ENCODE measurements at regions not wholly inside any gene's neighbourhood (a gene's known extent, or its start where the extent isn't known, plus 50 kb on each side); places are given as distances from the start of the nearest gene placed in this dataset.

- Histone ChIP-seq H3K4me1 (ENCODE audit: control insufficient read depth, insufficient read depth, low read length) (peaks cover 3% of the 10 kb centered on the region; the same call in 1 of the 2 replicates), H3K4me3 (ENCODE audit: low read depth, low read length) (no peak overlapping the region), H3K36me3 (ENCODE audit: control insufficient read depth, insufficient read depth, low read length) (no peaks in the 10 kb centered on the region), H3K9me3 (ENCODE audit: control insufficient read depth, insufficient read depth, low read depth, low read length) (no peaks in the 10 kb centered on the region), H3K9ac (ENCODE audit: low read length) (no peak overlapping the region), H3K27ac (ENCODE audit: low read depth, low read length) (no peak overlapping the region), H3K27me3 (ENCODE audit: control insufficient read depth, insufficient read depth, low read length) (no peaks in the 10 kb centered on the region; the same call in 1 of the 2 replicates)
These were observed 281.3 kb downstream of the IDS start for GRCh38 chrX:149223854-149224253.

- Histone ChIP-seq H3K27ac (ENCODE audit: low read depth, low read length) (no peak overlapping the region), H3K36me3 (ENCODE audit: control insufficient read depth, insufficient read depth, low read length) (no peaks in the 10 kb centered on the region), H3K27me3 (ENCODE audit: control insufficient read depth, insufficient read depth, low read length) (no peaks in the 10 kb centered on the region; the same call in 1 of the 2 replicates), H3K9ac (ENCODE audit: low read length) (no peak overlapping the region), H3K9me3 (ENCODE audit: control insufficient read depth, insufficient read depth, low read depth, low read length) (peaks cover 9% of the 10 kb centered on the region; the same call in 1 of the 2 replicates), H3K4me1 (ENCODE audit: control insufficient read depth, insufficient read depth, low read length) (peaks cover 3% of the 10 kb centered on the region; the same call in 1 of the 2 replicates), H3K4me3 (ENCODE audit: low read depth, low read length) (no peak overlapping the region)
These were observed 283.1 kb downstream of the IDS start for GRCh38 chrX:149222040-149222439.

GRCh38 chrX:149221230-149221629, 283.9 kb downstream of the IDS start:
- no peak overlapping the region for H3K4me3 ChIP-seq (ENCODE audit: low read depth, low read length)
- no peak overlapping the region for H3K27ac ChIP-seq (ENCODE audit: low read depth, low read length)
- H3K27me3 ChIP-seq (ENCODE audit: control insufficient read depth, insufficient read depth, low read length): no peaks in the 10 kb centered on the region; the same call in 1 of the 2 replicates
- H3K9me3 ChIP-seq (ENCODE audit: control insufficient read depth, insufficient read depth, low read depth, low read length): peaks cover 13% of the 10 kb centered on the region; the same call in 1 of the 2 replicates
- H3K9ac ChIP-seq (ENCODE audit: low read length): no peak overlapping the region
- H3K36me3 ChIP-seq (ENCODE audit: control insufficient read depth, insufficient read depth, low read length): no peaks in the 10 kb centered on the region
- peaks cover 3% of the 10 kb centered on the region; the same call in 1 of the 2 replicates for H3K4me1 ChIP-seq (ENCODE audit: control insufficient read depth, insufficient read depth, low read length)

- Histone ChIP-seq H3K4me3 (ENCODE audit: low read depth, low read length) (no peak overlapping the region), H3K27me3 (ENCODE audit: control insufficient read depth, insufficient read depth, low read length) (peaks cover 4% of the 10 kb centered on the region; the same call in 1 of the 2 replicates), H3K9me3 (ENCODE audit: control insufficient read depth, insufficient read depth, low read depth, low read length) (peaks cover 16% of the 10 kb centered on the region; the same call in 1 of the 2 replicates), H3K9ac (ENCODE audit: low read length) (no peak overlapping the region), H3K36me3 (ENCODE audit: control insufficient read depth, insufficient read depth, low read length) (no peaks in the 10 kb centered on the region), H3K4me1 (ENCODE audit: control insufficient read depth, insufficient read depth, low read length) (no peaks in the 10 kb centered on the region), H3K27ac (ENCODE audit: low read depth, low read length) (no peak overlapping the region)
These were observed 291.8 kb downstream of the IDS start for GRCh38 chrX:149213264-149213663.

GRCh38 chrX:149208307-149208706, 296.8 kb downstream of the IDS start:
- Histone ChIP-seq H3K9me3 (ENCODE audit: control insufficient read depth, insufficient read depth, low read depth, low read length) (no peaks in the 10 kb centered on the region), H3K4me3 (ENCODE audit: low read depth, low read length) (no peak overlapping the region), H3K27ac (ENCODE audit: low read depth, low read length) (no peak overlapping the region), H3K9ac (ENCODE audit: low read length) (no peak overlapping the region), H3K4me1 (ENCODE audit: control insufficient read depth, insufficient read depth, low read length) (no peaks in the 10 kb centered on the region), H3K36me3 (ENCODE audit: control insufficient read depth, insufficient read depth, low read length) (no peaks in the 10 kb centered on the region), H3K27me3 (ENCODE audit: control insufficient read depth, insufficient read depth, low read length) (peaks cover 4% of the 10 kb centered on the region; the same call in 1 of the 2 replicates)

GRCh38 chrX:149207518-149207917, 297.6 kb downstream of the IDS start:
- no peaks in the 10 kb centered on the region for H3K36me3 ChIP-seq (ENCODE audit: control insufficient read depth, insufficient read depth, low read length)
- H3K4me3 ChIP-seq (ENCODE audit: low read depth, low read length): no peak overlapping the region
- H3K9me3 ChIP-seq (ENCODE audit: control insufficient read depth, insufficient read depth, low read depth, low read length): no peaks in the 10 kb centered on the region

GRCh38 chrX:149205937-149206336, 299.2 kb downstream of the IDS start:
- Histone ChIP-seq H3K4me3 (ENCODE audit: low read depth, low read length) (no peak overlapping the region), H3K27me3 (ENCODE audit: control insufficient read depth, insufficient read depth, low read length) (peaks cover 4% of the 10 kb centered on the region; the same call in 1 of the 2 replicates), H3K36me3 (ENCODE audit: control insufficient read depth, insufficient read depth, low read length) (no peaks in the 10 kb centered on the region), H3K27ac (ENCODE audit: low read depth, low read length) (no peak overlapping the region), H3K9me3 (ENCODE audit: control insufficient read depth, insufficient read depth, low read depth, low read length) (no peaks in the 10 kb centered on the region), H3K4me1 (ENCODE audit: control insufficient read depth, insufficient read depth, low read length) (no peaks in the 10 kb centered on the region), H3K9ac (ENCODE audit: low read length) (no peak overlapping the region)

More at GRCh38 chrX:149207518-149207917, 297.6 kb downstream of the IDS start:
- Histone ChIP-seq H3K9ac (ENCODE audit: low read length) (no peak overlapping the region), H3K27ac (ENCODE audit: low read depth, low read length) (no peak overlapping the region), H3K4me1 (ENCODE audit: control insufficient read depth, insufficient read depth, low read length) (no peaks in the 10 kb centered on the region), H3K27me3 (ENCODE audit: control insufficient read depth, insufficient read depth, low read length) (peaks cover 4% of the 10 kb centered on the region; the same call in 1 of the 2 replicates)

- Histone ChIP-seq H3K9ac (ENCODE audit: low read length) (no peak overlapping the region), H3K4me1 (ENCODE audit: control insufficient read depth, insufficient read depth, low read length) (no peaks in the 10 kb centered on the region), H3K27ac (ENCODE audit: low read depth, low read length) (no peak overlapping the region), H3K9me3 (ENCODE audit: control insufficient read depth, insufficient read depth, low read depth, low read length) (no peaks in the 10 kb centered on the region), H3K4me3 (ENCODE audit: low read depth, low read length) (no peak overlapping the region), H3K27me3 (ENCODE audit: control insufficient read depth, insufficient read depth, low read length) (peaks cover 4% of the 10 kb centered on the region; the same call in 1 of the 2 replicates), H3K36me3 (ENCODE audit: control insufficient read depth, insufficient read depth, low read length) (no peaks in the 10 kb centered on the region)
These were observed 300.0 kb downstream of the IDS start for GRCh38 chrX:149205081-149205480.

GRCh38 chrX:149199734-149200133, 305.4 kb downstream of the IDS start:
- H3K9ac ChIP-seq (ENCODE audit: low read length): no peak overlapping the region
- H3K27me3 ChIP-seq (ENCODE audit: control insufficient read depth, insufficient read depth, low read length): no peaks in the 10 kb centered on the region; the same call in 1 of the 2 replicates
- H3K27ac ChIP-seq (ENCODE audit: low read depth, low read length): no peak overlapping the region
- H3K4me1 ChIP-seq (ENCODE audit: control insufficient read depth, insufficient read depth, low read length): no peaks in the 10 kb centered on the region
- H3K36me3 ChIP-seq (ENCODE audit: control insufficient read depth, insufficient read depth, low read length): no peaks in the 10 kb centered on the region
- H3K9me3 ChIP-seq (ENCODE audit: control insufficient read depth, insufficient read depth, low read depth, low read length): no peaks in the 10 kb centered on the region
- H3K4me3 ChIP-seq (ENCODE audit: low read depth, low read length): no peak overlapping the region

- Histone ChIP-seq H3K9me3 (ENCODE audit: control insufficient read depth, insufficient read depth, low read depth, low read length) (no peaks in the 10 kb centered on the region), H3K4me1 (ENCODE audit: control insufficient read depth, insufficient read depth, low read length) (no peaks in the 10 kb centered on the region), H3K9ac (ENCODE audit: low read length) (no peak overlapping the region), H3K27ac (ENCODE audit: low read depth, low read length) (no peak overlapping the region), H3K27me3 (ENCODE audit: control insufficient read depth, insufficient read depth, low read length) (no peaks in the 10 kb centered on the region; the same call in 1 of the 2 replicates), H3K36me3 (ENCODE audit: control insufficient read depth, insufficient read depth, low read length) (no peaks in the 10 kb centered on the region), H3K4me3 (ENCODE audit: low read depth, low read length) (no peak overlapping the region)
These were observed 305.9 kb downstream of the IDS start for GRCh38 chrX:149198980-149199732.

- Histone ChIP-seq H3K9ac (ENCODE audit: low read length) (no peak overlapping the region), H3K27ac (ENCODE audit: low read depth, low read length) (no peak overlapping the region)
These were observed 320.0 kb downstream of the IDS start for GRCh38 chrX:149185087-149185486.

More at GRCh38 chrX:149185087-149185486, 320.0 kb downstream of the IDS start:
- H3K9me3 ChIP-seq (ENCODE audit: control insufficient read depth, insufficient read depth, low read depth, low read length): no peaks in the 10 kb centered on the region
- no peaks in the 10 kb centered on the region; the same call in 1 of the 2 replicates for H3K27me3 ChIP-seq (ENCODE audit: control insufficient read depth, insufficient read depth, low read length)
- no peaks in the 10 kb centered on the region for H3K36me3 ChIP-seq (ENCODE audit: control insufficient read depth, insufficient read depth, low read length)
- no peak overlapping the region for H3K4me3 ChIP-seq (ENCODE audit: low read depth, low read length)
- no peaks in the 10 kb centered on the region for H3K4me1 ChIP-seq (ENCODE audit: control insufficient read depth, insufficient read depth, low read length)

Data from HUES6 (cell line).